Tibial artery (tissue), 4 donors: ENCODE measurements at regions not wholly inside any gene's neighbourhood (a gene's known extent, or its start where the extent isn't known, plus 50 kb on each side); places are given as distances from the start of the nearest gene placed in this dataset.

Source experiments
- DNase-seq, 2 donors: peaks; one replicate each; pipeline ENCODE4 v3.0.0-alpha.2; 2019
- H3K27ac ChIP-seq, 2 donors: fragments of 200-600 bp; sonication (generic) in 1 of 2; 1 replicate in 1 of 2; 2 replicates in 1 of 2; pipeline ENCODE4 v1.5.1; 2018 to 2019; ENCODE audit warnings: mild to moderate bottlenecking in 1 of 2
- H3K27me3 ChIP-seq, 2 donors: fragments of 200-600 bp; sonication (generic) in 1 of 2; one replicate each; pipeline versions ENCODE4 v1.5.1 to v1.6.0; 2016 to 2019
- H3K36me3 ChIP-seq, 3 donors: fragments of 200-600 bp; sonication (generic) in 2 of 3; one replicate each; pipeline ENCODE4 v1.5.1; 2016 to 2019; ENCODE audit warnings: mild to moderate bottlenecking in 2 of 3
- H3K4me1 ChIP-seq, 4 donors: fragments of 200-600 bp; sonication (generic) in 2 of 4; 1 replicate in 3 of 4; 2 replicates in 1 of 4; pipeline ENCODE4 v1.5.1; 2016 to 2019
- H3K4me3 ChIP-seq, 2 donors: fragments of 200-600 bp; sonication (generic) in 1 of 2; 1 replicate in 1 of 2; 2 replicates in 1 of 2; pipeline ENCODE4 v1.5.1; 2018 to 2019; ENCODE audit warnings: mild to moderate bottlenecking in 2 of 2
- H3K9me3 ChIP-seq, 3 donors: fragments of 200-600 bp; sonication (generic) in 1 of 3; one replicate each; pipeline ENCODE4 v1.5.1; 2016 to 2019
- intact Hi-C: fragments of 100-400 bp; cut with DNase I; formaldehyde crosslinking; loops from one replicate; pipeline ENCODE4 v1.15.0; 2023; ENCODE audit warnings: low total_unique reads
- TF ChIP-seq, protein P1 (sequence below), 2 experiments: fragments of 200-600 bp in 1 of 2; fragments of 450-650 bp in 1 of 2; IDR thresholded peaks; one replicate each; pipeline ENCODE4 v1.5.1; 2017 to 2019; ENCODE audit warnings: antibody characterized with exemption in 2 of 2, mild to moderate bottlenecking in 1 of 2, moderate library complexity in 1 of 2

DNA sequence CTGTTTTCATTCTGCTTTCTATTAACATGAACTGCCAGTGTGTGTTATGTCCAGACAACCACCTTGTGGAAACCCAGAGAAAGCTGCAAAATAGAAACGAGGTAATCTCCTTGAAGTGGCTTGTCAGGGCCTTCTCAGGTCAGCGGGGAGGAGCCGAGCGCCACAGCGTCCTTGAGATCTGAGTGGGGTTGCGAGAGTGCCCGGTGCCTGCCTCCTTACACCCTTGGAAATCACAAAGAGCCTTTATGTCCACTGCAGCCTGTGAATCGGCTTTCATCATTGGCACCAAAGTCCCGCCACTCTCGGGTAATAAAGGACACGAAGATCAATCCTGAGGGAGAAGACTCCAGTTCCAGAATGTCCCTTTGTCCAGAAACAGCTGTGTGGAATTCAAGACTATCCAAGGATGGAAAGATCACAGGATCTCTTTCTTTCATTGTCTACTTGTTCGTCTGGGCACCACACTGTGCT, 135.2 kb downstream of the HRH4 start:
- Histone ChIP-seq H3K4me1 (no peaks in the 10 kb centered on the region), H3K9me3 (no peaks in the 10 kb centered on the region), H3K36me3 (no peaks in the 10 kb centered on the region), H3K4me3 (no peak overlapping the region), H3K27me3 (no peaks in the 10 kb centered on the region), H3K27ac (no peak overlapping the region)
- TF ChIP-seq, protein P1, sequence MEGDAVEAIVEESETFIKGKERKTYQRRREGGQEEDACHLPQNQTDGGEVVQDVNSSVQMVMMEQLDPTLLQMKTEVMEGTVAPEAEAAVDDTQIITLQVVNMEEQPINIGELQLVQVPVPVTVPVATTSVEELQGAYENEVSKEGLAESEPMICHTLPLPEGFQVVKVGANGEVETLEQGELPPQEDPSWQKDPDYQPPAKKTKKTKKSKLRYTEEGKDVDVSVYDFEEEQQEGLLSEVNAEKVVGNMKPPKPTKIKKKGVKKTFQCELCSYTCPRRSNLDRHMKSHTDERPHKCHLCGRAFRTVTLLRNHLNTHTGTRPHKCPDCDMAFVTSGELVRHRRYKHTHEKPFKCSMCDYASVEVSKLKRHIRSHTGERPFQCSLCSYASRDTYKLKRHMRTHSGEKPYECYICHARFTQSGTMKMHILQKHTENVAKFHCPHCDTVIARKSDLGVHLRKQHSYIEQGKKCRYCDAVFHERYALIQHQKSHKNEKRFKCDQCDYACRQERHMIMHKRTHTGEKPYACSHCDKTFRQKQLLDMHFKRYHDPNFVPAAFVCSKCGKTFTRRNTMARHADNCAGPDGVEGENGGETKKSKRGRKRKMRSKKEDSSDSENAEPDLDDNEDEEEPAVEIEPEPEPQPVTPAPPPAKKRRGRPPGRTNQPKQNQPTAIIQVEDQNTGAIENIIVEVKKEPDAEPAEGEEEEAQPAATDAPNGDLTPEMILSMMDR (IDR thresholded peaks at IDR 0.05), result no peak
- intact Hi-C loops, result loop anchor here (10.0 kb wide), 1 partner anchor 129 kb away; no protein-coding TSS in a partner anchor
- no peak for DNase-seq

DNA sequence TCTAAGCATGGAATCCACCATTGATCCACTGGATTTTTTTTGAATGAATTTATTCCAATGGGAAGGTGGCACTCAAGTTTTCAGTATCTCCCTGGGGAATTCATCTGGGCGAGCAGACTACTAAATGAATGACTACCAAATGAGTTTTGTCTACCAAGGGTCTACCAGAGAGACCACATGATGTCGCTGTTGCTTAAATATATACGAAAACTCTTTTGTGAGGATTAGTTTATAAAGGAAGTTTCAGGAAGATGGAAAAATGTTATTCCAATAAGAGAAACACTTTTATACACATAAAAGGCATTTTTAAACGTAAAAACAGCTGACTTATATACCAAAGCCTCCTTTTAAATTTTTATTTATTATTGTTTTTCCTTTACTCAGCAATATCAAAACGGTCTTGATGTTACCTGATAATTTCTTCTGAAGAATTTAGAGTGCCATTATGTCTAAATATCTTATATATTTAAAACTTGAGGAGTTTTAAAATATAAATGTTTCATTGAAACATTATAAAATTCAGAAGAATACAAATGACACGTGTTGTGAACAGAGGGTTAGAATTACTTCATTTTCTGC, 139.7 kb downstream of the HRH4 start:
- intact Hi-C loops, result no loop called here

DNA sequence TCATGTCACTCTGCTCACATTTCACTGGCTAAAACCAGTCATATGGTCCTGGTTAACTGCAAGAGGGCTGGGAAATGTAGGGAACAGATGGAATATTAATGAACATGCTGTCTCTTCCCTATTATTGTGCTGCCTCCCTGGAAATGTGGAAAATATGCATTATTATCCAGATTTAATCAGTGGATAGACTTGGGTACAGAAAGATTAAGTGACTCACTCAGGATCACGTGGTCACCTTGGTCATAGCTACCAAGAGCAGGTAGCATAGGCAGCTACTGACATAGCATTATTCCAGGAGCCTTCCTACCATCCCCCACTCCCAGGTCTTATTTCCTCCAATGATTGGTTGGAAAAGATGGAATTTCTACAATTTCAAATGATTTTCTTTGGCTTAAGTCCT, 141.1 kb downstream of the HRH4 start:
- Histone ChIP-seq H3K27me3 (no peaks in the 10 kb centered on the region), H3K4me3 (no peak overlapping the region), H3K4me1 (no peaks in the 10 kb centered on the region), H3K27ac (no peak overlapping the region), H3K9me3 (no peaks in the 10 kb centered on the region), H3K36me3 (no peaks in the 10 kb centered on the region)
- intact Hi-C loops, result no loop called here
- no peak for DNase-seq
- TF ChIP-seq, protein P1 (IDR thresholded peaks at IDR 0.05), result no peak

More for the DNA sequence above, 139.7 kb downstream of the HRH4 start:
- Histone ChIP-seq H3K4me1 (no peaks in the 10 kb centered on the region), H3K4me3 (no peak overlapping the region), H3K9me3 (no peaks in the 10 kb centered on the region), H3K36me3 (no peaks in the 10 kb centered on the region), H3K27me3 (no peaks in the 10 kb centered on the region), H3K27ac (no peak overlapping the region)
- TF ChIP-seq, protein P1 (IDR thresholded peaks at IDR 0.05), result peak; percentile 46 to 49
- DNase-seq, result no peak

DNA sequence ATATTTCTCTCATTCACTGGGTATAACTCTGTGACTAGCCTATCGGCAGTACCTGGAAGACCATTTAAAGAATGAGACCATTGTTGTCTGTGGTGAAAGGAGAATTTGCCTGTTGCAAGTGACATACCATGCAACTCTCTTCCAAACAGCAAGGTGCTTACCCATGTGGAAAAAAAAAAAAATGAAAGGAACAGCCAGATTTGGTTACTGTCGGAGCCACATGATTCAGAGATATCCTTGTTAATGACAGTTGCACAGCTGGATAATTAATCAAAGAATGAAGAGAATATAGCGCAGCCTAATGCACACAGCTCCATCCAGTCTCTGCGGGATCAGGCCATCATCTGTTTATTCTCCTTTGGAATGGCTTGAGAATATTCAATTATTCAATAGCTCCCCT, 141.8 kb downstream of the HRH4 start:
- no peak overlapping the region for H3K4me3 ChIP-seq
- no peaks in the 10 kb centered on the region for H3K27me3 ChIP-seq
- H3K27ac ChIP-seq, result no peak overlapping the region
- intact Hi-C loops, result no loop called here
- H3K9me3 ChIP-seq, result no peaks in the 10 kb centered on the region
- TF ChIP-seq, protein P1 (IDR thresholded peaks at IDR 0.05), result no peak
- DNase-seq, result no peak
- H3K4me1 ChIP-seq, result no peaks in the 10 kb centered on the region
- no peaks in the 10 kb centered on the region for H3K36me3 ChIP-seq

DNA sequence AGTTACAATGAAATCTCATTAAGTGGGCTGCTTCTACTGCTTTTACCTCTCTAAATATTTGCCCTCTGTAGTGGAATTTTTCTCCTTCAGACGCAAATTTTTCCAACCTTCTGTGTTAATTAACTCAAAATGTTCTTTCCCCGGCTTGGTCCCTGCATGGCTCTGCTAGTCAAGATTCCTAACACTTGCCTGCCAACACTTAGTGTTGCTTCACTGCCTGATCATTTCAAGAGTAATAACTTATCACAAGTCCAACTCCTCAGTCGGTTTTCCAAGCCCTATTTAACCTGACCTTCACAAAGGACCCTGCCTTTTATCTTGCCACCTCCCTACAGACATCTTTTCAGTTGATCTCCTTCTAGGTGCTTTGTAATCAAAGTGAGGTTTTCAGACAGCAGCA, 142.7 kb downstream of the HRH4 start:
- intact Hi-C loops, result no loop called here
- Histone ChIP-seq H3K9me3 (no peaks in the 10 kb centered on the region), H3K4me1 (no peaks in the 10 kb centered on the region), H3K27me3 (no peaks in the 10 kb centered on the region), H3K4me3 (no peak overlapping the region), H3K27ac (no peak overlapping the region), H3K36me3 (no peaks in the 10 kb centered on the region)
- TF ChIP-seq, protein P1 (IDR thresholded peaks at IDR 0.05), result no peak
- no peak for DNase-seq

DNA sequence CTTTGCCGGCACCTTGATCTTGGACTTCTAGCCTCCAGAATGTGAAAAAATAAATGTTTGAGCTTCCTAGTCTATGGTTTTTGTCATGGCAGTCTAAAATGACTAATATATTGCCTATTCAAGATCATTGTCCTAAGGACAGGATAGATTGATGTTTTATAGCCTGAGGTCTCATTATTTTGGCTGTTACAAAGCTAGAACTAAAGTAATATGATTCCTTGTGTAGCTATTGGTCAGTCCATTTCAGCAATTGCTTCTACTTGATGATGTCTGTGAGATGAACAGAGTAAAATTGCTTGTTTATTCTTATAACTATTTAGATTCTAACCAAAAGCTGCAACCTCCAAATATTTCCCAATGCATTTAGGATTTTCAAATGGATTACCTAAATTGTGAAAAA, 145.0 kb downstream of the HRH4 start:
- DNase-seq, result no peak
- Histone ChIP-seq H3K9me3 (no peaks in the 10 kb centered on the region), H3K4me3 (no peak overlapping the region), H3K4me1 (no peaks in the 10 kb centered on the region), H3K27ac (no peak overlapping the region), H3K27me3 (no peaks in the 10 kb centered on the region), H3K36me3 (no peaks in the 10 kb centered on the region)
- TF ChIP-seq, protein P1 (IDR thresholded peaks at IDR 0.05), result no peak
- intact Hi-C loops, result no loop called here
